Neuron (in vitro differentiated cells): ENCODE measurements at regions not wholly inside any gene's neighbourhood (a gene's known extent, or its start where the extent isn't known, plus 50 kb on each side); places are given as distances from the start of the nearest gene placed in this dataset.
"Not testable (repeated sequence)": the region's sequence is repeated elsewhere in the genome, so short reads cannot be mapped to it uniquely, and the experiment has no call there.

Experiments used
- H2AFZ ChIP-seq: one replicate; pipeline ENCODE4 v1.6.1; 2013; ENCODE audit warnings: low read depth, mild to moderate bottlenecking, inconsistent platforms, low read length, moderate library complexity
- H3K27me3 ChIP-seq: one replicate; pipeline ENCODE4 v1.6.1; 2013; ENCODE audit warnings: low read length; ENCODE audit not compliant: insufficient read depth
- H3K36me3 ChIP-seq: one replicate; pipeline ENCODE4 v1.6.1; 2013; ENCODE audit warnings: low read length; ENCODE audit not compliant: insufficient read depth
- H3K4me1 ChIP-seq: one replicate; pipeline ENCODE4 v1.6.1; 2013; ENCODE audit warnings: low read length; ENCODE audit not compliant: insufficient read depth
- H3K4me3 ChIP-seq: 2 replicates; pipeline ENCODE4 v1.5.1; 2013; ENCODE audit warnings: mild to moderate bottlenecking, low read length, moderate library complexity
- H3K9me3 ChIP-seq: one replicate; pipeline ENCODE4 v1.6.1; 2013; ENCODE audit warnings: low read length

DNA sequence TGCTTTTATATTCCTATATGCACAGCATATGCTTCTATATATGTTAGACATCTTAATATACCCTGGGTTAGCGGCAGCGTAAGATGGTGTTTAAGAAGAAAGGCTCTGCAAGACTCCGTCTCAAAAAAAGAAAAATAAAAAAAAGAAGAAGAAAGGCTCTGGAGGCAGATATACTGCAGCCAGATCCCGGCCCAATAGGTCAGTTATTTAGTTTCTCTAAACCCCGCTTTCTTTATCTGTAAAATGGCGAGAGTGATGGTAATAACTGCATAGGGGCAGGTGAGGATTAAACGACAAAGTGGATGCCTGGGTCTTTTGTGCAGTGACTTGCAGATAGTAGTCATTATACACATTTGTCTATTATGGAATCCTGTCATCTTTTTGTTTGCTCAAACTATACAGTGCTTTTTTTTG, 115.2 kb downstream of the NAA11 start:
- Histone ChIP-seq H3K27me3 (no peaks in the 10 kb centered on the region), H3K36me3 (no peaks in the 10 kb centered on the region), H3K9me3 (peaks cover 3% of the 10 kb centered on the region), H3K4me3 (no peak overlapping the region), H3K4me1 (no peaks in the 10 kb centered on the region), H2AFZ (no peak overlapping the region)

GRCh38 chr4:79209822-79210635, 115.8 kb downstream of the NAA11 start:
- H3K36me3 ChIP-seq = no peaks in the 10 kb centered on the region
- H3K4me3 ChIP-seq = no peak overlapping the region
- H2AFZ ChIP-seq = no peak overlapping the region
- no peaks in the 10 kb centered on the region for H3K27me3 ChIP-seq
- H3K9me3 ChIP-seq = peaks cover 3% of the 10 kb centered on the region
- no peaks in the 10 kb centered on the region for H3K4me1 ChIP-seq

DNA sequence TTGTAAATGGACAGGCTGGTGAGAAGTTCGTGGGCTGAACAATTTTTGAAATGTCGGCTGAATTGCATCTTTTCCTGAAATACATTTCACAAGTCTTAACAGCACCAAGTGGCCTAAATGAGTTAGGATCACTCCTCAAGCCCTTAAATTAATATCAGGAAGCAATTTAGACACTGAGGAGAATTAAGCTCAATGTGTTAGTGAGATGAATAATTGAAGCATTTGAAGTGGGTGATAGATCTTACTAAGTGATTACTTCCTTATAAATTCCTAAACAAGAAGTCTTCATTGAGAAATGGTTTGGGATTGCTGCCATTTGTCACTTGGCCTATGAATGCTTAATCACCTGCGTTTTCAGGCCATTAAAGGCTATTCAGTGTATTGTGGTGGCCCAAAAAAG, 116.8 kb downstream of the NAA11 start:
- H3K36me3 ChIP-seq = no peaks in the 10 kb centered on the region
- no peaks in the 10 kb centered on the region for H3K27me3 ChIP-seq
- H3K4me3 ChIP-seq = no peak overlapping the region
- H3K9me3 ChIP-seq = peaks cover 1% of the 10 kb centered on the region
- no peak overlapping the region for H2AFZ ChIP-seq
- H3K4me1 ChIP-seq = no peaks in the 10 kb centered on the region

GRCh38 chr4:79207281-79207680, 118.6 kb downstream of the NAA11 start:
- Histone ChIP-seq H3K9me3 (peaks cover 1% of the 10 kb centered on the region), H3K4me3 (no peak overlapping the region), H3K36me3 (no peaks in the 10 kb centered on the region), H2AFZ (no peak overlapping the region), H3K27me3 (no peaks in the 10 kb centered on the region), H3K4me1 (peaks cover 3% of the 10 kb centered on the region)

DNA sequence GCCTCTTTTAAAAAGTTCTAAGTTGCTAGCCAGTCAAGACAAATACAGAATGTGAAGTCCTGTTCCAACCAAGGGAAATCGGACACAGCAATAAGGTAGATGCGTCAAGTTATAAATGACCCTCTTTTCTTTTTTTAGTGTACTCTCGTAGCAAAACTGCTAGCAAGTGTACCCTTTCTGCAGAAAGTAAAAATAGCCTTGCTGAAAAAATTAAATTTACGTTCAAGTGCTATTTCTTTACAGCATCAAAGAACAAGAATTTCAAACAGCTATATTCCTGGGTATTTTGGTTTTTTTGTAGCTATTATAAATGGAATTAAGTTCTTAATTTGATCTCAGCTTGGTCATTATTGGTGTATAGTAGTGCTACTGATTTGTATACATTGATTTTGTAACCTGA, 119.2 kb downstream of the NAA11 start:
- Histone ChIP-seq H2AFZ (no peak overlapping the region), H3K4me3 (no peak overlapping the region), H3K36me3 (no peaks in the 10 kb centered on the region), H3K4me1 (peaks cover 6% of the 10 kb centered on the region), H3K9me3 (peaks cover 1% of the 10 kb centered on the region), H3K27me3 (no peaks in the 10 kb centered on the region)

DNA sequence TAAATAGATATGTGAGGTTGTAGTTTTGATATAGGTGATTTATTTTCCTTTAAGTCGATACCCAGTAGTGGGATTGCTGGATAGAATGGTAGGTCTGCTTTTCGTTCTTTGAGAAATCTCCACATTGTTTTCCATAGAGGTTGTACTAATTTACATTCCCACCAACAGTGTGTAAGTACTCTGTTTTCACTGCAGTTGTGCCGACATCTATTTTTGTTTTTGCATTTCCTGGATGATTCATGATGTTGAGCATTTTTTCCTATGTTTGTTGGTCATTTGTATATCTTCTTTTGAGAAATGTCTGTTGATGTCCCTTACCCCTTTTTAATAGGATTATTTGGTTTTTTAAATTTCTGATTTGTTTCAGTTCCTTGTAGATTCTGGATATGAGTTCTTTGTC, 120.7 kb downstream of the NAA11 start:
- Histone ChIP-seq H2AFZ (no peak overlapping the region), H3K27me3 (no peaks in the 10 kb centered on the region), H3K4me1 (peaks cover 7% of the 10 kb centered on the region), H3K36me3 (no peaks in the 10 kb centered on the region), H3K4me3 (no peak overlapping the region), H3K9me3 (peaks cover 1% of the 10 kb centered on the region)

- H3K4me1 ChIP-seq = peaks cover 22% of the 10 kb centered on the region
- H3K36me3 ChIP-seq = no peaks in the 10 kb centered on the region
- H2AFZ ChIP-seq = no peak overlapping the region
- no peak overlapping the region for H3K4me3 ChIP-seq
- no peaks in the 10 kb centered on the region for H3K27me3 ChIP-seq
- peaks cover 1% of the 10 kb centered on the region for H3K9me3 ChIP-seq
Measured at GRCh38 chr4:79201971-79202370, 123.9 kb downstream of the NAA11 start.

GRCh38 chr4:79199743-79200142, 126.1 kb downstream of the NAA11 start:
- Histone ChIP-seq H3K4me1 (peaks cover 22% of the 10 kb centered on the region), H3K27me3 (no peaks in the 10 kb centered on the region), H2AFZ (no peak overlapping the region), H3K9me3 (no peaks in the 10 kb centered on the region), H3K4me3 (no peak overlapping the region), H3K36me3 (no peaks in the 10 kb centered on the region)

DNA sequence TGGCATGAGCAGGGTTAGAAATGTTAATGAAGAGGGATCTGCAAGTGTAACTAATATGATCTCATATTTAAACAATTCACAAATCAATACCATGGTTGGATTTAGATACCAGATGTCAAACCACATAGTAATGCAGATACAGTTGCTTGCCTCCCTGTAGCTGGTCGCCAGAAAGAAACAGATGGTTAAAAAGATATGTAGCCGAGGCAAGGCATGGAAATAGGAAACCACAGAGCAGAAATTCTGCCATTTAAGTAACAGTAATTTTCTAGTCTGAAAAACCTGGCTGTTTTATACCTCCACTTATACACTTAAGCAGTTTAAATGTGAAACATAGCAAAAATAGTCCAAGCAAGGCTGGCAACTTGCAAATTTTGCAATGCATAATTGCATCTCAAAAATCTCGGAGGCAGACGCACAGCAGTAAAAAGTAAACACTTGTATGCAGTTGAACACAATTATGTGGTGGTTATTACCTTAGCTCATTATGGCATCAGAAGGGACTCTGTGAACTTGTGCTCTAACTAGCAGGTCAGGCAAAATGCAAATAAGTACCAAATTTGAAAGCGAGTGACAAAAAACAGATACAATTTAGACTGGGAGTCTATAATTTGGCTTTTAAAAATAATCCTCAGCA, 126.8 kb downstream of the NAA11 start:
- Histone ChIP-seq H3K9me3 (no peaks in the 10 kb centered on the region), H3K4me3 (no peak overlapping the region), H2AFZ (no peak overlapping the region), H3K4me1 (peaks cover 22% of the 10 kb centered on the region), H3K36me3 (no peaks in the 10 kb centered on the region), H3K27me3 (no peaks in the 10 kb centered on the region)

GRCh38 chr4:79197275-79198009, 128.4 kb downstream of the NAA11 start:
- H3K9me3 ChIP-seq = no peaks in the 10 kb centered on the region
- no peak overlapping the region for H3K4me3 ChIP-seq
- H3K27me3 ChIP-seq = no peaks in the 10 kb centered on the region
- H2AFZ ChIP-seq = no peak overlapping the region
- peaks cover 18% of the 10 kb centered on the region for H3K4me1 ChIP-seq
- no peaks in the 10 kb centered on the region for H3K36me3 ChIP-seq

- not testable (repeated sequence) for H3K4me3 ChIP-seq, H3K4me1 ChIP-seq, H3K9me3 ChIP-seq, H3K36me3 ChIP-seq, H2AFZ ChIP-seq, H3K27me3 ChIP-seq
Measured at GRCh38 chr4:79191292-79191691, 134.6 kb downstream of the NAA11 start.

GRCh38 chr4:79185526-79186045, 140.3 kb downstream of the NAA11 start:
- H3K9me3 ChIP-seq = peaks cover 2% of the 10 kb centered on the region
- no peaks in the 10 kb centered on the region for H3K27me3 ChIP-seq
- H3K36me3 ChIP-seq = no peaks in the 10 kb centered on the region
- H2AFZ ChIP-seq = no peak overlapping the region
- H3K4me1 ChIP-seq = peaks cover 3% of the 10 kb centered on the region
- no peak overlapping the region for H3K4me3 ChIP-seq

DNA sequence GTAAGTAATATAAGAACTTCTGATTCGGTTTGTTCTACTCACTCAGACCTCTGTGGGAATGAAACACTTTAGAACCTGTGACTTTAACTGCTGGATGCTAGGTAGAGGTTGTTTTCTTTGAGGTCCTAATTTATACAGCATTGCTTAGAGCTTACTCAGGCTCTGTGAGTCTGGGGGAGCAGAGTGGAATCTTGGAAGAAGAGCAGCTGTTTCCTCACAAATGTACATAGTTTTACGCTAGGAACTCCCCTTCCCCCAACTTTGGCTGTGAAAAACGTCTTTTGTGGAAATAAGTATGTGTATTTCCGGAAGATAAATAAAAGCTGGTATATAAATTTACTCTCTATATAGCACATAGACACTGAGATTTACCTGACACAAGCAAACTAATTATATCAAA, 141.4 kb downstream of the NAA11 start:
- peaks cover 2% of the 10 kb centered on the region for H3K9me3 ChIP-seq
- peaks cover 3% of the 10 kb centered on the region for H3K4me1 ChIP-seq
- no peaks in the 10 kb centered on the region for H3K27me3 ChIP-seq
- H2AFZ ChIP-seq = no peak overlapping the region
- H3K36me3 ChIP-seq = no peaks in the 10 kb centered on the region
- H3K4me3 ChIP-seq = no peak overlapping the region
